ENCODE measurements at regions not wholly inside any gene's neighbourhood (a gene's known extent, or its start where the extent isn't known, plus 50 kb on each side); places are given as distances from the start of the nearest gene placed in this dataset.

DNA sequence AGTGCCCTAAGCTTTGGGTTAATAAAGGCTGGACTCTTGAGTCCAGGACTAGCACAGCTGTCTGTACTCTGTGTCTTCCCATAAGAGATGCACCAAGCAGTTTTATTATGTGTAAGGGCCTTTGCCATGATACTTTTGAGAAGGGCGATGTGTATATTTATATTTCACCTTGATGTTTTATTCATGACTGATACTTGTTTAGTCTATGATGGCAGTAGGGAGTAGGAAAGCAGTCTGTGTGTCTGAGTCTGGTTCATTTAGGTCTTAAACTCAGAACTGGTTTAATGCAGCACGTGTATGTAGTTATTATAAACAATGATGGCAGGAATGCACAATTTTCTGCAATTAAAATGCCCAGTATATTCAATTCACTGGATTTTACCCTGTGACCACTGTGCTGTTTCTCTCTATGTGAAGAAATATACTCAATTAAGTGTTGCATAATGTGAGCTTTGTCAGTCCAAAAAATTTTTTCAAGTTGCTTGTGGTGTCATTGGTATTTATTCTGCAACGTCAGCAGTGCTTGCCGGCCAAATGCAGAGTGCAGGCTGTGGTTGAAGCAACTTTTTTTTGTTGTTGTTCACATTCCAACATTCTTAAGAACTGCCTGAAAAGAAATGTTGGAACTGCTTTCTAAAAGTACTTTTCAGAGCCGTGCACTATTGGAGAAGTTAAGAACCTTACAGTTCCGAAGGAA lies 423.7 kb upstream of the SEMA6D start:
- DNase-seq (ENCODE audit: low spot score), result no peak
- H3K79me2 ChIP-seq (ENCODE audit: insufficient read depth, low read depth, low read length), result no peaks in the 10 kb centered on the region
- H4K20me1 ChIP-seq (ENCODE audit: insufficient read depth, low read length), result no peaks in the 10 kb centered on the region
- ChIA-PET POLR2A (interaction anchor here (0.6 kb wide), 1 partner anchor 74 kb away, joined by 3 read pairs; no protein-coding TSS in a partner anchor), CTCF (ENCODE audit: unreplicated experiment) (no interaction called here)
- intact Hi-C loops (cut with micrococcal nuclease; ENCODE audit: unreplicated experiment), result no loop called here
- H3K9me2 ChIP-seq (ENCODE audit: insufficient read depth, low read length), result no peaks in the 10 kb centered on the region
- H3K9me3 ChIP-seq (ENCODE audit: low read length), result no peaks in the 10 kb centered on the region
- no peak overlapping the region for H2AFZ ChIP-seq (ENCODE audit: low read length)
- H3K36me3 ChIP-seq (ENCODE audit: insufficient read depth, low read length), result no peaks in the 10 kb centered on the region
- no peaks in the 10 kb centered on the region for H3K4me1 ChIP-seq (ENCODE audit: insufficient read depth, low read length, poor library complexity, severe bottlenecking)
- H3K4me2 ChIP-seq (ENCODE audit: low read length), result no peak overlapping the region
- BruUV-seq (replicated peaks), result no TSS peak
- H3K27ac ChIP-seq (ENCODE audit: low read depth, low read length, poor library complexity, severe bottlenecking), result no peak overlapping the region
- H3K4me3 ChIP-seq (ENCODE audit: low read depth, low read length, poor library complexity, severe bottlenecking), result no peak overlapping the region
- TF ChIP-seq, protein P1, sequence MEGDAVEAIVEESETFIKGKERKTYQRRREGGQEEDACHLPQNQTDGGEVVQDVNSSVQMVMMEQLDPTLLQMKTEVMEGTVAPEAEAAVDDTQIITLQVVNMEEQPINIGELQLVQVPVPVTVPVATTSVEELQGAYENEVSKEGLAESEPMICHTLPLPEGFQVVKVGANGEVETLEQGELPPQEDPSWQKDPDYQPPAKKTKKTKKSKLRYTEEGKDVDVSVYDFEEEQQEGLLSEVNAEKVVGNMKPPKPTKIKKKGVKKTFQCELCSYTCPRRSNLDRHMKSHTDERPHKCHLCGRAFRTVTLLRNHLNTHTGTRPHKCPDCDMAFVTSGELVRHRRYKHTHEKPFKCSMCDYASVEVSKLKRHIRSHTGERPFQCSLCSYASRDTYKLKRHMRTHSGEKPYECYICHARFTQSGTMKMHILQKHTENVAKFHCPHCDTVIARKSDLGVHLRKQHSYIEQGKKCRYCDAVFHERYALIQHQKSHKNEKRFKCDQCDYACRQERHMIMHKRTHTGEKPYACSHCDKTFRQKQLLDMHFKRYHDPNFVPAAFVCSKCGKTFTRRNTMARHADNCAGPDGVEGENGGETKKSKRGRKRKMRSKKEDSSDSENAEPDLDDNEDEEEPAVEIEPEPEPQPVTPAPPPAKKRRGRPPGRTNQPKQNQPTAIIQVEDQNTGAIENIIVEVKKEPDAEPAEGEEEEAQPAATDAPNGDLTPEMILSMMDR (conservative IDR thresholded peaks at IDR 0.05; ENCODE audit: low read length), result no peak
- no peak for TF ChIP-seq EZH2phosphoT487 (IDR thresholded peaks at IDR 0.05; ENCODE audit: borderline replicate concordance, low read depth, low read length)

DNA sequence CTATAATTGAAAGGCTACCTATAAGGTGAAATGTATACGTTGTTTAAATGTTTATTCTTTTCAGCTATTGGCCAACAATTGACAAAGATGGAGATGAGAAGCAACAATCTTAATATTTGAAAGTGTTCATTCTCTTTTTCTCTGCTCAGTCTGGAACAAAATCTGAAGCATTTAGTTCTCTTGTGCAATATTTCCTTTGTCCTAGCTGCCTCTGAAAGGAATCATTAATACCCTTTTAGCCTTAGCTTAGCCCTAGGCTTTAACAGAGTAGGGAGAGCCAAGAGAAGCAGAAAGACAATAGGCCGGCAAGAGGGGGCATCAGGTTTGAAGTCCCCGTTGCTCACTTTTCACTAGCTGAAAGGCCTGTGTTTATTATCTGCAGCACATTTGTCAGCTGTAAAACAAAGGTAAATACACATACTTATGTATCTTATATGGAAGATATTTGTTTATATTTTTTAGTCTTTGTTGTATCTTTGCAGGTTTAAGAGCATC lies 422.5 kb upstream of the SEMA6D start:
- intact Hi-C loops (cut with micrococcal nuclease; ENCODE audit: unreplicated experiment), result no loop called here
- H3K9me3 ChIP-seq (ENCODE audit: low read length), result no peaks in the 10 kb centered on the region
- TF ChIP-seq, protein P1 (conservative IDR thresholded peaks at IDR 0.05; ENCODE audit: low read length), result no peak
- TF ChIP-seq EZH2phosphoT487 (IDR thresholded peaks at IDR 0.05; ENCODE audit: borderline replicate concordance, low read depth, low read length), result no peak
- POLR2A ChIA-PET, result no interaction called here
- no peaks in the 10 kb centered on the region for H3K36me3 ChIP-seq (ENCODE audit: insufficient read depth, low read length)
- no peak overlapping the region for H2AFZ ChIP-seq (ENCODE audit: low read length)
- no peaks in the 10 kb centered on the region for H3K79me2 ChIP-seq (ENCODE audit: insufficient read depth, low read depth, low read length)
- CTCF ChIA-PET (ENCODE audit: unreplicated experiment), result no interaction called here
- no peaks in the 10 kb centered on the region for H3K9me2 ChIP-seq (ENCODE audit: insufficient read depth, low read length)
- H3K4me3 ChIP-seq (ENCODE audit: low read depth, low read length, poor library complexity, severe bottlenecking), result no peak overlapping the region
- no TSS peak for BruUV-seq (replicated peaks)
- no peaks in the 10 kb centered on the region for H4K20me1 ChIP-seq (ENCODE audit: insufficient read depth, low read length)
- no peaks in the 10 kb centered on the region for H3K4me1 ChIP-seq (ENCODE audit: insufficient read depth, low read length, poor library complexity, severe bottlenecking)
- H3K4me2 ChIP-seq (ENCODE audit: low read length), result no peak overlapping the region
- H3K27ac ChIP-seq (ENCODE audit: low read depth, low read length, poor library complexity, severe bottlenecking), result no peak overlapping the region
- no peak for DNase-seq (ENCODE audit: low spot score)

DNA sequence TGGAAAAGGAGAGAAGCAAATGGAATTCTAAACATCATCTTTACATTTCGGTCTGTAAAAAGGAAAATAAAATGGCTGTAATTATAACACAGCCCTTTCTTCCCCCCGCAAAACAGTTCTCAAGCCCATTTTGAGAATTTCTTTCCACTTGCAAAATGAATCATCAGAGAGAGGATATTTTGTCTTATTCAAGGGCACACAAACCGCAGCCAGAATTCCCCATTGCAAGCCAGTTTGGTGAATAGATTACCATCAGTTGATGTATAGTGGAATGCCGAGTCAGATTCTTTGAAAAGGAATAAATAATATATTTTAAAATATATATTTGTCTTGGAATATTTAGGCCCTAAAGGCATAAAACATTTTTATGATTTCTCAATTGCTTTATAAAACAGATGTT lies 420.4 kb upstream of the SEMA6D start:
- intact Hi-C loops (cut with micrococcal nuclease; ENCODE audit: unreplicated experiment), result no loop called here
- ChIA-PET POLR2A (no interaction called here), CTCF (ENCODE audit: unreplicated experiment) (no interaction called here)
- TF ChIP-seq EZH2phosphoT487 (IDR thresholded peaks at IDR 0.05; ENCODE audit: borderline replicate concordance, low read depth, low read length), result no peak
- TF ChIP-seq, protein P1 (conservative IDR thresholded peaks at IDR 0.05; ENCODE audit: low read length), result no peak
- Histone ChIP-seq H3K9me3 (ENCODE audit: low read length) (no peaks in the 10 kb centered on the region), H2AFZ (ENCODE audit: low read length) (no peak overlapping the region), H3K4me1 (ENCODE audit: insufficient read depth, low read length, poor library complexity, severe bottlenecking) (no peaks in the 10 kb centered on the region), H3K79me2 (ENCODE audit: insufficient read depth, low read depth, low read length) (no peaks in the 10 kb centered on the region), H4K20me1 (ENCODE audit: insufficient read depth, low read length) (no peaks in the 10 kb centered on the region), H3K36me3 (ENCODE audit: insufficient read depth, low read length) (no peaks in the 10 kb centered on the region), H3K4me2 (ENCODE audit: low read length) (no peak overlapping the region), H3K9me2 (ENCODE audit: insufficient read depth, low read length) (no peaks in the 10 kb centered on the region), H3K4me3 (ENCODE audit: low read depth, low read length, poor library complexity, severe bottlenecking) (no peak overlapping the region), H3K27ac (ENCODE audit: low read depth, low read length, poor library complexity, severe bottlenecking) (no peak overlapping the region)
- no peak for DNase-seq (ENCODE audit: low spot score)
- no TSS peak for BruUV-seq (replicated peaks)

Measured in OCI-LY7 (cell line).